ENCODE measurements at regions not wholly inside any gene's neighbourhood (a gene's known extent, or its start where the extent isn't known, plus 50 kb on each side); places are given as distances from the start of the nearest gene placed in this dataset.

GRCh38 chr5:93279296-93279963 is 301.6 kb downstream of the NR2F1-AS1 start:
- no peak for ATAC-seq

GRCh38 chr5:93278896-93279295 is 302.1 kb downstream of the NR2F1-AS1 start:
- no peak for ATAC-seq
- no peak for DNase-seq (ENCODE audit: low spot score)

More at GRCh38 chr5:93279296-93279963, 301.6 kb downstream of the NR2F1-AS1 start:
- no peak for DNase-seq (ENCODE audit: low spot score)

- no peak for ATAC-seq
- DNase-seq (ENCODE audit: low spot score): no peak
Measured at GRCh38 chr5:93277051-93277450, 304.0 kb downstream of the NR2F1-AS1 start.

GRCh38 chr5:93275376-93275775 is 305.6 kb downstream of the NR2F1-AS1 start:
- ATAC-seq (no peak), DNase-seq (ENCODE audit: low spot score) (no peak)

- DNase-seq (ENCODE audit: low spot score): no peak
- ATAC-seq: no peak
Measured at GRCh38 chr5:93274291-93274690, 306.7 kb downstream of the NR2F1-AS1 start.

GRCh38 chr5:93273176-93273575 is 307.8 kb downstream of the NR2F1-AS1 start:
- no peak for ATAC-seq

GRCh38 chr5:93272108-93272507 is 308.9 kb downstream of the NR2F1-AS1 start:
- DNase-seq (ENCODE audit: low spot score) (no peak), ATAC-seq (no peak)

More at GRCh38 chr5:93273176-93273575, 307.8 kb downstream of the NR2F1-AS1 start:
- DNase-seq (ENCODE audit: low spot score): no peak

GRCh38 chr5:93267736-93268135 is 313.3 kb downstream of the NR2F1-AS1 start:
- ATAC-seq: no peak
- DNase-seq (ENCODE audit: low spot score): no peak

- no peak for DNase-seq (ENCODE audit: low spot score)
- no peak for ATAC-seq
Measured at GRCh38 chr5:93267276-93267675, 313.7 kb downstream of the NR2F1-AS1 start.

- DNase-seq (ENCODE audit: low spot score): no peak
- no peak for ATAC-seq
Measured at GRCh38 chr5:93257616-93258015, 323.4 kb downstream of the NR2F1-AS1 start.

GRCh38 chr5:93255796-93256195 is 325.2 kb downstream of the NR2F1-AS1 start:
- no peak for DNase-seq (ENCODE audit: low spot score)
- no peak for ATAC-seq

GRCh38 chr5:93252165-93252564 is 328.9 kb downstream of the NR2F1-AS1 start:
- DNase-seq (ENCODE audit: low spot score) (no peak), ATAC-seq (no peak)

GRCh38 chr5:93251347-93251746 is 329.7 kb downstream of the NR2F1-AS1 start:
- no peak for ATAC-seq
- no peak for DNase-seq (ENCODE audit: low spot score)

- DNase-seq (ENCODE audit: low spot score) (no peak), ATAC-seq (peak; percentile 35)
Measured at GRCh38 chr5:93250424-93250823, 330.6 kb downstream of the NR2F1-AS1 start.

GRCh38 chr5:93249651-93250289 is 331.2 kb downstream of the NR2F1-AS1 start:
- no peak for ATAC-seq
- DNase-seq (ENCODE audit: low spot score): no peak

GRCh38 chr5:93247105-93247504 is 333.9 kb downstream of the NR2F1-AS1 start:
- ATAC-seq: no peak
- DNase-seq (ENCODE audit: low spot score): no peak

GRCh38 chr5:93246090-93246855 is 334.7 kb downstream of the NR2F1-AS1 start:
- ATAC-seq (no peak), DNase-seq (ENCODE audit: low spot score) (no peak)

- no peak for ATAC-seq
Measured at GRCh38 chr5:93245226-93245625, 335.8 kb downstream of the NR2F1-AS1 start.

GRCh38 chr5:93243481-93243880 is 337.5 kb downstream of the NR2F1-AS1 start:
- no peak for ATAC-seq
- DNase-seq (ENCODE audit: low spot score): no peak

More at GRCh38 chr5:93245226-93245625, 335.8 kb downstream of the NR2F1-AS1 start:
- no peak for DNase-seq (ENCODE audit: low spot score)

- no peak for ATAC-seq
- no peak for DNase-seq (ENCODE audit: low spot score)
Measured at GRCh38 chr5:93240228-93240834, 340.7 kb downstream of the NR2F1-AS1 start.

- DNase-seq (ENCODE audit: low spot score) (no peak), ATAC-seq (no peak)
Measured at GRCh38 chr5:93236807-93237421, 344.1 kb downstream of the NR2F1-AS1 start.
